RPMI7951 (cell line): ENCODE measurements at regions not wholly inside any gene's neighbourhood (a gene's known extent, or its start where the extent isn't known, plus 50 kb on each side); places are given as distances from the start of the nearest gene placed in this dataset.
"Not testable (repeated sequence)": the region's sequence is repeated elsewhere in the genome, so short reads cannot be mapped to it uniquely, and the experiment has no call there.

Experiments
- DNase-seq: peaks from one replicate; pipeline ENCODE4 v3.0.0-alpha.2; 2012; ENCODE audit warnings: low read depth

DNA sequence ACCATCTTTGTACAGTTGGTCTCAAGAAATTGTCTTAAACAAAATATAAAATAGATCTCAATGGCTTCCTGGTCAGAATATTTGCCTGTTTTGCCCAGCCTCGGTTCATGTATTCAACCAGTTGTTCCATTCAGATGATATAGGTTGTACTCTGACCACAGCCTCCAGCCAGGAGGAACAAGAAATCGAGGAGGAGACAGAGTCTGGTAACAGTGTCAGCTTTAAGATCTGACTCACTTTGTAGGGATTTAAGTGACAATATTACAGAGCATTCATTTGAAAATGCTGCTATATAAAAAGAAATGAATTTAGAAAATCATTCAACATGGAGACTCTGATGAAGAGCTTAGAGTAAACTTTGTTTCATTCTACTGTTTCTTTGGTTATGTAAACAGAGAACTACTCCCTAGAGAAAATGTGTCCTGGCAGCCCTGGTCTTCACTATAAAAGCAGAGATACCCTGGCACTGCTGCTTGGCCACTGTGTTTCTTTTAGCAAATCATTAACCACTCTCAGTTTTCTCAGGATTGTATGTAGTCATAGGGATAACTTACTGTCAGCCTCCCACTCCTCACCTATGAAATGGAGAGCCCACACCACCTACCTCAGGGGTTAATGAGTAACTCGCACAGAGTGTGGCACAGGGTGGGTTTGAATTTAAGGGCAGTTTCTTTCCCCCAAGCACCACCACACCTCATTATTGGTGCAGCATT, 53.5 kb downstream of the PAGE2 start:
- DNase-seq = no peak

DNA sequence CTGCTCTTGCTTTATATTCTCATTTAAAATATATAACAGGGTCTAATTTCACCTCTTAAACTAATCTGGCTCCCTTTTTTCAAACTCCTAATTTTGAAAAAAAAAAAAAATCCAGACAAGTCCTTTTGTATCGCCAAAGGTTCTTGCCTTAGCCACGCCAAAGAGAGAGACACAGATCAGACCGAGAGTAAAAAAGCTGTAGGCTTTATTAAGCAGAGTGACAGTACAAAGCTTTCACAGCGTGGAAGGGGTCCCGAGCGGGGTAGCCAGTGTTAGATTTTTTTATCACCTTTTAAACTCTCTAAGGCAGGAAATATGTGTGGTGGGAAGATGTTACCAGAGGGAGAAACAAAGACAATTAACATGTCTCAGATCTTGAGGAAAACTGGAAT, 54.1 kb downstream of the PAGE2 start:
- no peak for DNase-seq

DNA sequence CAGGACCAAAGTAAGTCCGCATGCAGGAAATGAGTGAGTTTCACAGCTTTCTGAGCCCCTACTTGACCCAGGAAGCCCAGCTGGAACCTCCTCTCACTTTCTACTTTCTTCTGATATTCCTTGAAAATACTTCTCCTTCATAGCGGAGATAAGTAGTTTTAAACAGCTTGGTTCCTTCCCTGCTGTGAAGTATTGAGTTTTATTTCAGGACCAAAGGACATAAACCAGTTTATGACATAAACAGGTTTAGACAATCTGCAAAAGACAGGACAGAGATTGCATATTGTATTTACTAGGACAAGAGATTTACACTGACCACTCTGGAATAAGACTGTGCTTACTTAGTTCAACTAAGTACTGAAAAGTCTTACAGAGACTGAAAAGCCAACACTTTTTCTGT, 54.8 kb downstream of the PAGE2 start:
- no peak for DNase-seq

DNA sequence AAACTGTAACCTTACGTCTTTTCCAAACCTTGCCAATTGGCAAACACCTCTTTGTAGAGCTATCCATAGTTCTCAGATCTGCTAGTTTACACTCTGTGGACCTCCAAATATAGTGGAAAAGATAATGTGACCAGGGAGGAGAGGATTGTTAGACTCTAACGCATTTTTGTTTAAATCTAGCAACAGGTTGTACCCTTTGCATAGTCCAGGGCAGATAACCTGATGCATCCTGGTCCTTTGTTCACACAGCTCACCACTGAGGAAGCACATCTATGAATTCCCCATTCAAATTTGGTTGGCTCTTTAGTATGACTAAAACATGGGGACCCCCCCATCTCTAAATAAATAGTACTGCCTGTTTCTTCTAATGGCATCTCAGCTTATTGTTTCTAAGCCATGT, 55.9 kb downstream of the PAGE2 start:
- DNase-seq = no peak

DNA sequence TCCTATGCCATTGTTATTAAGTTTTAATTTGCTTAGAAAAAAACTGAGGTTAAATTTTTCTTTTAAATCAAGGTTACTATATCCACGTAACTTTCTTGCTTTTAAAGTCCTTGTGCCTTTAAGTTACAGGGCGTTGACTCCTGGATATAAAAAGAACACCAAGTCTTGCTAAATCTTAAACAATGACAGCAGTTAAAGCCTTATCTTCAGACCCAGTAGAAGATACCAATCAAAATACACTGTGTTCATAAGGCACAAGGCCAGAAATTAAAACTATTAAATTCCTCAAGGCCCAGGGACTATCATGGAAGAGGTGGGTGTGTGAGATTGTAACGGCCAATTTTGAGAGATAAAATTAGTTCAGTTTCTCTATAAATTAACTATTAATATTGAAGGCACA, 60.4 kb downstream of the PAGE2 start:
- no peak for DNase-seq

DNA sequence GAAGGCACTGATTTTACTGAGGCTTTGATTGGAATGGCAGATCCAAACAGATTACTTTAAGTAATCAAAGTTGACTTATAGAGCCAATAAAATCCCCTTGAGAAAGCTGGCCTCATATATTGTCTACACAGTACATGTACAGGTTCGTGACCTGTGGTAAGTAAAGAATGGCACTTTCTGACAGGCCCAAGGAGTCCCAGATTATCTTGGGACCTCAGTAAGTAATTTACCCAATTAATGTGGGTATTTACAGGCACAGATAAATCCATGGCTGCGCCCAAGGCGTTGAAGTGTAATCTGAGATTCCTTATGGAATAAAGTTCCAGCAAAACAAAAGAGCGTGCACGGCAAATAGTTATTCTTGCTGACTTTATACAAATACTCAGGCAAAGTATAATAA, 62.4 kb downstream of the PAGE2 start:
- no peak for DNase-seq

DNA sequence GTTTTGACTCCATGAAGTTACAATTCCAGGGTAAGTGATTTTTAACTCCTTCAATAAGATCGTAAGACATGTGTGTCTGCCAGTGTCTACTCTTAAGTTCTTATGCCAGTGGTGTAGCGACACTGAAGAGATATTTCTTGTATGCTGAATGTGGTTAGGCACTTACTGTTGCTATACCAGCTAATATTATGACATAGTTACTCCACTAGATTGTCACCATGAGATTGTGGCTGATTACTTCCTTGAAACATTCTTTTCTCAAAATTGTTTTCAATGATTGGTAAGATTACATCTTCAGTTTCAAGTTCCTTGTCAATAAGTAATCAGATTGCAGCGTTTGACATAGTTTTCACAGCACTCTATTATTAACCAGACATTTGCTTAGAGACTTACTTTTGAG, 60.6 kb upstream of the PAGE5 start:
- no peak for DNase-seq

DNA sequence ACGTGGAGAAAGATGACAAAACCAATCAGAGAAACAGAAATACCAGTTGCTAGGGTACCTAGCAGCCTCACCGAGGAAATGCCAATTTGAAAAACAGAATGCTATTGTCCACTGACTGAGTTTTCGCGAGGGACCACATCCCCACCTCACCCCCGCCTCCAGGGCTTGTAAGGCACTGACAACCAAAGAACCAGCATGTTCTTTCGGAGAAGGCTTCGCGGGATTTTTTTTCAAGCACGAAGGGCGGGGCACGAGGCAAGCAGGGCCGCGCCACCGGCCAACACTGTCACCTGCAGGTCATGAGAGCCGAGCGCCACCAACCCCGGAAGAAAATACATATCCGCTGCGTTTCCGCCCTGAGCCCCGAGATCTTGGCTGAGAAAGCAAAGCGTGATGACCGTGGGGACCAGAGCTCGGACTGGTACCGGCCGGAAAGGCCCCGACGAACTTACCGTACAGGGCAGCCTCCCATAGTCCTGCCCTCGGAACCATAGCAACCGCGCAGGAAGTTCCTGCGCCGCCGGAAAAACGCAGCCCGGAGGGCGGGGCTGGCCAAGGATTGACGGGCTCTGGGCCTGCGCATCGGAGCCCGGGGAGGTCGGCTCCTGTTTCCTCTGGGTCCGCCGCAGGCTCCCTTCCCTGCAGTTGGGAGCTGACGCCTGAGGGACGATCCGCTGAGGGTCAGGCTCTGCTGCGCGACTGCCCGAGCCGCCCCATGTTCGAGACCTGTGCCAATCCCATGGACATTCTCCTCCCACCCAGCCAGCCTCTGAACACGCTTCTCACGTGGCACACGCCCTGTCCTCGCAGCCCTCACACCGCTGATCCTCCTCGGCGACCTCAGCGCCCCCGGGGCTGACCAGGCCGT, 59.2 kb upstream of the PAGE5 start:
- peak; percentile 90 for DNase-seq

DNA sequence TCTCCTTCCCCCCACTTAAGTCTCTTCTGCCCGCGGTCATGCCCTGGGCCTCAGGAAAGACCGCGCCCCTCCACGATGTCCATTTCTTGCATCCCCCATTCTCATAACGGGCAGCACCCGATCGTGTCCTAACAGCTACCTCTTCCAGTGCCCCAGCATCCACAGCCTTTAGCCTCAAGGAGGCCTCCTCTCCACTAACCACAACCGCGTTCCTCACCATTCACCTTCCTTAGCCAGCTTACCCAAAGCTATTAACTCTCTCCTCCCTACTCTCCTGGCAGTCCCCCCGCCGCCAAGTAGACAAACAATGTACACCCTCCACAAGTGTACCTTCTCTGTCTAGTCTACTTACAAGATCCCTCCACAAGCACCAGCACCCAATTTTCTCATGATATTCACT, 58.6 kb upstream of the PAGE5 start:
- peak; percentile 46 for DNase-seq

DNA sequence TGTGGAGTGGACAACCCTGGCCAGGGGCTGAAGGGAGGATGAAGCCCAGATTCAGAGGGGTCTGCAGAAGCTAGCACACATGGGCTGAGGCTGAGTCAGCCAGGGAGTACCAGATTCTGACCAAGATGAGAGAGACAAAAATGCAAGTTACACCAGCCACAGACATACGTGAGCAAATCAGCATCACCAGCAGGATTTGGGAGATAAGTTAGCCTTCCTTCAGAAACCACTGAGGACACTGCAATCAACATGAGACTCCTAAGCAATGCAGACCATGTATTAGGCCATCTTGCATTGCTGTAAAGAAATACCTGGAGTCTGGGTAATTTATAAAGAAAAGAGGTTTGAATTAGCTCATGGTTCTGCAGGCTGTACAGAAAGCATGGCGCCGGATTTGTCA, 57.0 kb upstream of the PAGE5 start:
- DNase-seq = no peak

DNA sequence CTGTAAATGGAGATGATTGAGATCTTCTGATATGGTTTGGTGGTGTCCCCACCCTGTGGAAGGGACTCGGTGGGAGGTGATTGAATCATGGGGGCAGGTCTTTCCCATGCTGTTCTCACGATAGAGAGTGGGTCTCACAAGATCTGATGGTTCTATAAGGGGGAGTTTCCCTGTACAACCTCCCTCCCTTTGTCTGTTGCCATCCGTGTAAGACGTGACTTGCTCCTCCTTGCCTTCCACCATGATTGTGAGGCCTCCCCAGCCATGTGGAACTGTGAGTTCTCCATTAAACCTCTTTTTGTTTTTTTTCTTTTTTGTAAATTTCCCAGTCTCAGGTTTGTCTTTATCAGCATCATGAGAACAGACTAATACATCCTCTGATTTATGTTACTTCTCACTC, 55.1 kb upstream of the PAGE5 start:
- not testable (repeated sequence) for DNase-seq

DNA sequence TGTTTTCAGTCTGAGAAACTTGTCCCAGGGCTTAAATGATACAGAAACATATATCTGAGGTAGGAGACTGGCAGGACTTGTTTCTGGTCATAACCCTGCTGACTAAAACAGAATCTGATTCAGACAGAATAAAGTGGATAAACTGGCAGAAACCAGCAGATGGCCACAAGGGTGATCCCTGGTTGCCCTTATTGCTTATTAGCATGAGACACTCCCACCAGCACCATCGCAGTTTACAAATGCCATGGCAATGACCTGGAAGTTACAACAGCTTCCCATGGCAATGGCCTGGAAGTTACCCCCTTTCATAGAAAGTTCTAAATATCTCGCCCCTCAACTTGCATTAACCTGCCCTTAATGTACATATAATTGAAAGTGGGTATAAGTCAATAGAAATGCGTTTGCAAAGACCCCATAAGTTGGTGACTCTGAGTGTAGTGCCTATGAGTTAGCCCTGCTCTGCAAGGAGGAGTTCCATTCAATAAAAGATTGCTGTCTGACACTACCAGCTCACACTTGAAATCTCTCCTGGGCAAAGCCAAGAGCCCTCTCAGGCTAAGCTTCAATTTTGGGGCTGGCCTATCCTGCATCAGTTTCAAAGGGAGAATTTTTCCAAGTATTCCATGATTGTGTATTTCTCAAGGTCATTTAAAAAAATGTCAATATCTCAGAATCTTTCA, 52.9 kb upstream of the PAGE5 start:
- DNase-seq = peak; percentile 14

DNA sequence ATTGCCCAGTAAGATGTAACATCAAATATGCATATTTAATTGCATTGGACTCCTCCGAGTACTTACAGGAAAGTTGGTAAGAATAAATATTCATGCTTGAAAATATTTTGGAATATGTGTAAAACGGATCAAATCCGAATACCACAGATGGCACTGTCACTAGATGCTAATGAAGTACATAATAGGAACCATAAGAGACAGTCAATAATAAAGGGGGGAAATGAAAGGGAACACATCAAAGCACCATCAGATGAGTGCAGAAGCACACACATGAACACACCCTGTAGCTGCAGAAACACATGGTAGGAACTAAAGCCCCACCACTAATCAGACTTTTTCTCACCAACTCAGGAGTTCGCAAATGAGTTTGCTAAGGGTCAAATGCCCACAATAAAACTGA, 52.2 kb upstream of the PAGE5 start:
- DNase-seq = no peak

DNA sequence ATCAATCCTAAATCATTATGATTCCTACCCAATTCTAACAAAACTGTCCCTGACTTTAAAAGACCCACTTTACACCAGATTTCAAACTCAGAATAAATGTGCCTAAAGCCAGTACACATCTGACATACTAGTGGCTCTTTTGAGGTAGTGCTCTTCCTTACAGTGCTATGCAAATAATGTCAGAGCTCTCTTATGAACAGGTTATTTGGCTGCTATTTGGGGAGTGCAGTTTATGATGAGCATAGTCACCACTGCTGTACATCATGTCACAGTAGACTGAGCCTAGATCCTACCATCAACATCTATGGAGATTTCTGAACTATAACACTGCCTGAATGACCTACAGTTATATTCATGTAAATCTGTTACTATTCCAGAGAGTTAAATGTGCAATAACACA, 50.4 kb upstream of the PAGE5 start:
- no peak for DNase-seq
